IPS DF 4.7 (cell line): ENCODE measurements at regions not wholly inside any gene's neighbourhood (a gene's known extent, or its start where the extent isn't known, plus 50 kb on each side); places are given as distances from the start of the nearest gene placed in this dataset.

ENCODE experiments used
- DNase-seq: peaks from one replicate; pipeline ENCODE4 v3.0.0-alpha.2; 2013; ENCODE audit warnings: low spot score; ENCODE audit errors: extremely low read depth

GRCh38 chr7:121570365-121570764, 174.3 kb upstream of the FAM3C start:
- DNase-seq, result no peak

- DNase-seq, result no peak
Observed at GRCh38 chr7:121563177-121563576, 167.1 kb upstream of the FAM3C start.

GRCh38 chr7:121562259-121562658, 166.2 kb upstream of the FAM3C start:
- DNase-seq, result no peak

- no peak for DNase-seq
Observed at GRCh38 chr7:121561717-121562116, 165.6 kb upstream of the FAM3C start.

GRCh38 chr7:121560267-121560990, 164.3 kb upstream of the FAM3C start:
- DNase-seq, result no peak

- DNase-seq, result no peak
Observed at GRCh38 chr7:121558288-121558687, 162.2 kb upstream of the FAM3C start.

GRCh38 chr7:121557034-121557892, 161.2 kb upstream of the FAM3C start:
- DNase-seq, result no peak

GRCh38 chr7:121555558-121555957, 159.4 kb upstream of the FAM3C start:
- no peak for DNase-seq

- no peak for DNase-seq
Observed at GRCh38 chr7:121547544-121548092, 151.5 kb upstream of the FAM3C start.

- DNase-seq, result no peak
Observed at GRCh38 chr7:121546632-121547543, 150.8 kb upstream of the FAM3C start.

GRCh38 chr7:121545418-121545817, 149.3 kb upstream of the FAM3C start:
- no peak for DNase-seq

GRCh38 chr7:121544726-121545125, 148.6 kb upstream of the FAM3C start:
- DNase-seq, result no peak

GRCh38 chr7:121544238-121544637, 148.1 kb upstream of the FAM3C start:
- DNase-seq, result no peak

GRCh38 chr7:121541457-121541856, 145.3 kb upstream of the FAM3C start:
- no peak for DNase-seq

GRCh38 chr7:121540138-121540537, 144.0 kb upstream of the FAM3C start:
- DNase-seq, result no peak

- DNase-seq, result no peak
Observed at GRCh38 chr7:121537031-121537430, 140.9 kb upstream of the FAM3C start.

- no peak for DNase-seq
Observed at GRCh38 chr7:121531175-121532070, 135.3 kb upstream of the FAM3C start.

GRCh38 chr7:121530227-121531174, 134.4 kb upstream of the FAM3C start:
- DNase-seq, result no peak

- DNase-seq, result no peak
Observed at GRCh38 chr7:121529003-121529402, 132.9 kb upstream of the FAM3C start.
